K562 (cell line): ENCODE measurements at regions not wholly inside any gene's neighbourhood (a gene's known extent, or its start where the extent isn't known, plus 50 kb on each side); places are given as distances from the start of the nearest gene placed in this dataset.

Source experiments
- ATF7 ChIP-seq: fragments of 450-650 bp; IDR thresholded peaks from 2 replicates; pipeline ENCODE4 v1.7.1; 2014; ENCODE audit warnings: mild to moderate bottlenecking, moderate library complexity
- ELF1 ChIP-seq: fragments of 200-800 bp; sonication (Bioruptor generic); IDR thresholded peaks from 2 replicates; pipeline ENCODE4 v1.6.1; 2016; ENCODE audit warnings: missing genetic modification characterization, missing compliant biosample characterization
- ETV1 ChIP-seq: fragments of 450-650 bp; conservative IDR thresholded peaks from 2 replicates; pipeline ENCODE4 v1.6.1; 2016; ENCODE audit warnings: missing genetic modification characterization, control low read depth, low read depth, missing compliant biosample characterization
- FUS ChIP-seq: fragments of 200-400 bp; formaldehyde crosslinking; optimal IDR thresholded peaks from 2 replicates; pipeline ENCODE3; 2017; ENCODE audit warnings: low read depth, low read length
- LEF1 ChIP-seq: fragments of 450-650 bp; IDR thresholded peaks from 2 replicates; pipeline ENCODE4 v1.6.1; 2016; ENCODE audit warnings: mild to moderate bottlenecking
- MEIS2 ChIP-seq: fragments of 450-650 bp; IDR thresholded peaks from 2 replicates; pipeline ENCODE4 v1.6.1; 2014; ENCODE audit warnings: mild to moderate bottlenecking; ENCODE audit not compliant: partially characterized antibody
- NCOA2 ChIP-seq, 2 experiments: fragments of 450-650 bp; IDR thresholded peaks; 2 replicates each; pipeline ENCODE4 v1.6.1; 2018; ENCODE audit warnings: mild to moderate bottlenecking in 2 of 2, moderate library complexity in 1 of 2; ENCODE audit not compliant: partially characterized antibody in 2 of 2
- NCOA6 ChIP-seq: fragments of 450-650 bp; IDR thresholded peaks from 2 replicates; pipeline ENCODE4 v1.6.1; 2017; ENCODE audit warnings: mild to moderate bottlenecking
- NFIC ChIP-seq: fragments of 450-650 bp; IDR thresholded peaks from 2 replicates; pipeline ENCODE4 v1.6.1; 2017; ENCODE audit warnings: mild to moderate bottlenecking, inconsistent platforms
- OTX1 ChIP-seq: fragments of 450-650 bp; formaldehyde crosslinking; IDR thresholded peaks from 2 replicates; pipeline ENCODE4 v1.4.0; 2022; ENCODE audit warnings: mild to moderate bottlenecking
- POLR2B ChIP-seq: fragments of 450-650 bp; IDR thresholded peaks from 2 replicates; pipeline ENCODE4 v1.6.1; 2018; ENCODE audit warnings: low read depth; ENCODE audit not compliant: partially characterized antibody
- RCOR1 ChIP-seq, 2 experiments: IDR thresholded peaks; 2 replicates each; pipeline ENCODE4 v1.6.1; 2012; ENCODE audit warnings: low read depth in 2 of 2, low read length in 2 of 2, borderline replicate concordance in 1 of 2, improper control_type of control experiment in 1 of 2
- RERE ChIP-seq: sonication (generic); formaldehyde crosslinking; IDR thresholded peaks from 2 replicates; pipeline ENCODE4 v1.8.0; 2023; ENCODE audit warnings: missing genetic modification reagents, mild to moderate bottlenecking, borderline replicate concordance
- SMAD1 ChIP-seq: fragments of 150-350 bp; IDR thresholded peaks from 2 replicates; pipeline ENCODE4 v1.6.1; 2014; ENCODE audit warnings: low read length, low read depth; ENCODE audit not compliant: partially characterized antibody
- SPI1 ChIP-seq: IDR thresholded peaks from 2 replicates; pipeline ENCODE4 v1.6.1; 2011; ENCODE audit warnings: low read depth, low read length, control low read depth, borderline replicate concordance
- SRSF3 ChIP-seq: fragments of 200-400 bp; formaldehyde crosslinking; IDR thresholded peaks from 2 replicates; pipeline ENCODE4 v1.6.1; 2016; ENCODE audit warnings: mild to moderate bottlenecking, low read length, moderate library complexity; ENCODE audit not compliant: insufficient read depth
- TCF7L2 ChIP-seq: fragments of 150-350 bp; IDR thresholded peaks from 2 replicates; pipeline ENCODE4 v1.6.1; 2016; ENCODE audit warnings: low read depth, mild to moderate bottlenecking, low read length, moderate library complexity
- ZBED1 ChIP-seq: IDR thresholded peaks from 2 replicates; pipeline ENCODE4 v1.6.1; 2014
- ZFP36 ChIP-seq: fragments of 150-350 bp; IDR thresholded peaks from 2 replicates; pipeline ENCODE4 v1.6.1; 2018; ENCODE audit warnings: low read length, low read depth; ENCODE audit not compliant: partially characterized antibody
- ZKSCAN1 ChIP-seq: fragments of 150-350 bp; IDR thresholded peaks from 2 replicates; pipeline ENCODE4 v1.6.1; 2016; ENCODE audit warnings: low read depth, low read length
- TF ChIP-seq, protein P1 (sequence below): sonication (generic); formaldehyde crosslinking; IDR thresholded peaks from 2 replicates; pipeline ENCODE4 v1.8.1; 2023; ENCODE audit warnings: mild to moderate bottlenecking, missing genetic modification reagents
- TF ChIP-seq, protein P2 (sequence below): sonication (generic); IDR thresholded peaks from 2 replicates; pipeline ENCODE4 v1.6.1; 2016

GRCh38 chr7:13091974-13092707 is 404.7 kb downstream of the ARL4A start (continued):
- TF ChIP-seq RERE = no peak
- TF ChIP-seq, protein P1, sequence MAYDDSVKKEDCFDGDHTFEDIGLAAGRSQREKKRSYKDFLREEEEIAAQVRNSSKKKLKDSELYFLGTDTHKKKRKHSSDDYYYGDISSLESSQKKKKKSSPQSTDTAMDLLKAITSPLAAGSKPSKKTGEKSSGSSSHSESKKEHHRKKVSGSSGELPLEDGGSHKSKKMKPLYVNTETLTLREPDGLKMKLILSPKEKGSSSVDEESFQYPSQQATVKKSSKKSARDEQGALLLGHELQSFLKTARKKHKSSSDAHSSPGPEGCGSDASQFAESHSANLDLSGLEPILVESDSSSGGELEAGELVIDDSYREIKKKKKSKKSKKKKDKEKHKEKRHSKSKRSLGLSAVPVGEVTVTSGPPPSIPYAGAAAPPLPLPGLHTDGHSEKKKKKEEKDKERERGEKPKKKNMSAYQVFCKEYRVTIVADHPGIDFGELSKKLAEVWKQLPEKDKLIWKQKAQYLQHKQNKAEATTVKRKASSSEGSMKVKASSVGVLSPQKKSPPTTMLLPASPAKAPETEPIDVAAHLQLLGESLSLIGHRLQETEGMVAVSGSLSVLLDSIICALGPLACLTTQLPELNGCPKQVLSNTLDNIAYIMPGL = no peak
- no peak for TF ChIP-seq FUS
- TF ChIP-seq, protein P2, sequence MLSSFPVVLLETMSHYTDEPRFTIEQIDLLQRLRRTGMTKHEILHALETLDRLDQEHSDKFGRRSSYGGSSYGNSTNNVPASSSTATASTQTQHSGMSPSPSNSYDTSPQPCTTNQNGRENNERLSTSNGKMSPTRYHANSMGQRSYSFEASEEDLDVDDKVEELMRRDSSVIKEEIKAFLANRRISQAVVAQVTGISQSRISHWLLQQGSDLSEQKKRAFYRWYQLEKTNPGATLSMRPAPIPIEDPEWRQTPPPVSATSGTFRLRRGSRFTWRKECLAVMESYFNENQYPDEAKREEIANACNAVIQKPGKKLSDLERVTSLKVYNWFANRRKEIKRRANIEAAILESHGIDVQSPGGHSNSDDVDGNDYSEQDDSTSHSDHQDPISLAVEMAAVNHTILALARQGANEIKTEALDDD = no peak
- no peak for TF ChIP-seq NCOA6
- TF ChIP-seq MEIS2 = peak; percentile 60
- TF ChIP-seq ATF7 = peak; percentile 70
- no peak for TF ChIP-seq ETV1 (tag)
- no peak for TF ChIP-seq OTX1 (CRISPR knock-in tag)
- TF ChIP-seq ZKSCAN1 = no peak
- TF ChIP-seq SMAD1 = peak; percentile 73
- TF ChIP-seq LEF1 = peak; percentile 22; the same call in 1 of the 2 replicates
- TF ChIP-seq NCOA2 (IDR thresholded peaks at IDR 0.05; ENCODE audit: partially characterized antibody in 2 of 2) = peak in 1 of 2 experiments; percentile 40
- no peak for TF ChIP-seq SPI1
- TF ChIP-seq SRSF3 = no peak
- no peak for TF ChIP-seq POLR2B
- TF ChIP-seq ZBED1 = no peak
- no peak for TF ChIP-seq TCF7L2
- TF ChIP-seq ELF1 (tag) = no peak
- peak; percentile 41 to 94; a peak in 2 of 4 replicates for TF ChIP-seq RCOR1 (IDR thresholded peaks at IDR 0.05; ENCODE audit: borderline replicate concordance in 1 of 2, low read depth in 2 of 2, low read length in 2 of 2)
- no peak for TF ChIP-seq ZFP36
- peak; percentile 47; the same call in 1 of the 2 replicates for TF ChIP-seq NFIC
